NT2/D1 (cell line): ENCODE measurements at regions not wholly inside any gene's neighbourhood (a gene's known extent, or its start where the extent isn't known, plus 50 kb on each side); places are given as distances from the start of the nearest gene placed in this dataset.

Experiments
- DNase-seq: peaks from one replicate; pipeline ENCODE4 v3.0.0-alpha.2; 2011; ENCODE audit warnings: low read depth, low spot score
- H3K27me3 ChIP-seq: 2 replicates; pipeline ENCODE4 v1.6.0; 2011; ENCODE audit warnings: mild to moderate bottlenecking; ENCODE audit not compliant: insufficient read length, insufficient read depth
- H3K36me3 ChIP-seq: 2 replicates; pipeline ENCODE4 v1.6.1; 2011; ENCODE audit warnings: mild to moderate bottlenecking, low read length, mixed read lengths; ENCODE audit not compliant: insufficient read depth, insufficient read length
- H3K4me1 ChIP-seq: 2 replicates; pipeline ENCODE4 v1.5.1; 2011; ENCODE audit not compliant: insufficient read depth, insufficient read length
- H3K4me3 ChIP-seq: 2 replicates; pipeline ENCODE4 v1.5.1; 2011; ENCODE audit warnings: low read depth; ENCODE audit not compliant: insufficient read length
- H3K9ac ChIP-seq: 2 replicates; pipeline ENCODE4 v1.6.0; 2011; ENCODE audit warnings: low read depth; ENCODE audit not compliant: insufficient read length
- H3K9me3 ChIP-seq: 2 replicates; pipeline ENCODE4 v1.5.1; 2011; ENCODE audit warnings: mild to moderate bottlenecking, low read length; ENCODE audit not compliant: insufficient read depth
- SUZ12 ChIP-seq: IDR thresholded peaks from 2 replicates; pipeline ENCODE4 v1.6.1; 2011; ENCODE audit not compliant: insufficient read length, insufficient read depth; ENCODE audit errors: extremely low read depth
- YY1 ChIP-seq: IDR thresholded peaks from 2 replicates; pipeline ENCODE4 v1.6.1; 2011; ENCODE audit not compliant: insufficient read length, insufficient read depth
- ZNF274 ChIP-seq: IDR thresholded peaks from 2 replicates; pipeline ENCODE4 v1.6.1; 2011; ENCODE audit warnings: mild to moderate bottlenecking, low read depth, low read length

- DNase-seq = no peak
- no peak overlapping the region for H3K9ac ChIP-seq
- no peak for TF ChIP-seq SUZ12
- TF ChIP-seq YY1 = no peak
- no peak for TF ChIP-seq ZNF274
- H3K4me3 ChIP-seq = no peak overlapping the region
- no peaks in the 10 kb centered on the region for H3K27me3 ChIP-seq
- H3K36me3 ChIP-seq = no peaks in the 10 kb centered on the region
- H3K9me3 ChIP-seq = no peaks in the 10 kb centered on the region
- H3K4me1 ChIP-seq = no peaks in the 10 kb centered on the region
Measured at GRCh38 chr16:64489449-64489848, 632.4 kb downstream of the CDH11 start.

GRCh38 chr16:64486561-64486960, 635.3 kb downstream of the CDH11 start:
- H3K27me3 ChIP-seq = no peaks in the 10 kb centered on the region
- no peak overlapping the region for H3K4me3 ChIP-seq
- TF ChIP-seq SUZ12 (no peak), YY1 (no peak), ZNF274 (no peak)
- H3K9me3 ChIP-seq = no peaks in the 10 kb centered on the region
- no peaks in the 10 kb centered on the region for H3K4me1 ChIP-seq
- H3K36me3 ChIP-seq = no peaks in the 10 kb centered on the region
- DNase-seq = no peak
- no peak overlapping the region for H3K9ac ChIP-seq

GRCh38 chr16:64481497-64481896, 640.4 kb downstream of the CDH11 start:
- Histone ChIP-seq H3K9ac (no peak overlapping the region), H3K4me1 (no peaks in the 10 kb centered on the region), H3K4me3 (no peak overlapping the region), H3K36me3 (no peaks in the 10 kb centered on the region), H3K27me3 (no peaks in the 10 kb centered on the region), H3K9me3 (no peaks in the 10 kb centered on the region)
- DNase-seq = no peak
- TF ChIP-seq YY1 (no peak), ZNF274 (no peak), SUZ12 (no peak)

GRCh38 chr16:64478252-64478906, 643.5 kb downstream of the CDH11 start:
- Histone ChIP-seq H3K36me3 (no peaks in the 10 kb centered on the region), H3K9ac (no peak overlapping the region), H3K27me3 (no peaks in the 10 kb centered on the region), H3K9me3 (no peaks in the 10 kb centered on the region), H3K4me3 (no peak overlapping the region), H3K4me1 (no peaks in the 10 kb centered on the region)
- DNase-seq = no peak
- no peak for TF ChIP-seq ZNF274
- no peak for TF ChIP-seq SUZ12
- TF ChIP-seq YY1 = no peak

- DNase-seq = no peak
- Histone ChIP-seq H3K36me3 (no peaks in the 10 kb centered on the region), H3K9me3 (no peaks in the 10 kb centered on the region), H3K4me1 (no peaks in the 10 kb centered on the region), H3K9ac (no peak overlapping the region), H3K4me3 (no peak overlapping the region), H3K27me3 (no peaks in the 10 kb centered on the region)
- TF ChIP-seq SUZ12 (no peak), YY1 (no peak), ZNF274 (no peak)
Measured at GRCh38 chr16:64475627-64476351, 646.1 kb downstream of the CDH11 start.

DNA sequence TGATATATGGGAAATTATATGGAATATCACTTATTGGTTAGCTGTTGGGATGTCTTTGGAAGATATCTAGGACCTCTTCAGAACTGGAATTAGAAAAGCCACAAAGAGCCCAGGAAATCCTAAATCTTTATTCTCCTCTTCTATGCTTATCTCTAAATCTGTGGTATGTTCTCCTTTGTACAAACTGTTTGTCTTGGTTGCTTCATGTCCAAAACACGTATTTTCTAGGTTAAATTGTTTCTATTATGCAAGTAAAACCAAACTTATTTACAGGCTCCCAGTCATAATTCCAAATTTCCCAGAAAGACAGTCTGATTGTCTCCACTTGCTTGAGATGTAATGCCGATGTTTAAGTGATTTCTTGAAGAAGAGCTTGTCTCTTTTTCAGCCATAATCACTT, 650.9 kb downstream of the CDH11 start:
- Histone ChIP-seq H3K9me3 (no peaks in the 10 kb centered on the region), H3K9ac (no peak overlapping the region), H3K27me3 (no peaks in the 10 kb centered on the region), H3K4me1 (no peaks in the 10 kb centered on the region), H3K4me3 (no peak overlapping the region), H3K36me3 (no peaks in the 10 kb centered on the region)
- no peak for TF ChIP-seq ZNF274
- no peak for TF ChIP-seq YY1
- no peak for TF ChIP-seq SUZ12
- no peak for DNase-seq

DNA sequence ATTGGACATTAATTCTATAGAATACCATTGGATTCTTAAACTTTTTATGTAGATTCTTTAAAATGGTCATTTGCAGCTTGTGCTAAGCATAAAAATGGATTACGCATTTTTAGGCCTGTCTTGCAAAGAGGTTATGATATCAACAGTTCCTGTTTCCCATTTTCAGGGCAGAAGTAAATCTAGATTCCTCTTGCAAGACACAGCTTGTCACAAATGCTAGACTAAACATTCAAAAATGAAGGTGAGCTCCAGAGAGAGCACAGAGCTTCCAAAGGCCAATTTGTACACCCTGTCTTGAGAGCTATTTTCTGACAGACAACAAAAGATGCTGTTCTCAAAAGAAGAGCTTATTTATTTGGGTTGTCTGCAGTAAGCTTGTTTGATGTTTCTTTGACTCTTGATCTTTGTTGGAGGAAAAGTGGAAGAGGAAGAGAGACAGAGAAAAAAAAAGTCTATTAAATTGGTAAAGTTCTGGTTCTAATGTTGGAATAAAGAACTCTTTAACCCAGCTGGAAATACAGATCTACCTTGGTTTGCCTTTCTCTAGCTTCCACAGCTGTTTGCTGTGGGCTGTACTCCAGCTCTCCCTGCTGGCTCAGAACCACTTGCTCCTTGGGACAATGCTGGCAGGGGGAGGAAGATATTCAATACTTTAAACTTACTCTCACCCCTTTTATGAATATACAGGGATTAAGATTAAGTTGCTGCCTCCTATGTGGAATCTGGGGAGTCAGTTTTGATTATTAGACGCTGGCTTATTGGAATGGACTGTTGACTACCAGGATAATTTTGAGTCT, 651.8 kb downstream of the CDH11 start:
- H3K36me3 ChIP-seq = no peaks in the 10 kb centered on the region
- no peak for TF ChIP-seq ZNF274
- TF ChIP-seq YY1 = no peak
- TF ChIP-seq SUZ12 = no peak
- no peak overlapping the region for H3K9ac ChIP-seq
- no peaks in the 10 kb centered on the region for H3K27me3 ChIP-seq
- no peaks in the 10 kb centered on the region for H3K4me1 ChIP-seq
- H3K4me3 ChIP-seq = no peak overlapping the region
- no peak for DNase-seq
- H3K9me3 ChIP-seq = no peaks in the 10 kb centered on the region
